Mesothelial cell of epicardium (in vitro differentiated cells): ENCODE measurements at regions not wholly inside any gene's neighbourhood (a gene's known extent, or its start where the extent isn't known, plus 50 kb on each side); places are given as distances from the start of the nearest gene placed in this dataset.

Experiments
- DNase-seq, 2 experiments: peaks; one replicate each; pipeline ENCODE4 v3.0.0; 2021; ENCODE audit warnings: low spot score in 2 of 2; ENCODE audit not compliant: unreplicated experiment in 2 of 2
- H3K27ac Mint-ChIP-seq: 2 replicates; pipeline ENCODE4 v1.8.0; 2021; ENCODE audit warnings: mixed read lengths
- H3K27me3 Mint-ChIP-seq: 2 replicates; pipeline ENCODE4 v1.8.0; 2021; ENCODE audit warnings: low read depth, mixed read lengths
- H3K36me3 Mint-ChIP-seq: 2 replicates; pipeline ENCODE4 v1.8.0; 2021; ENCODE audit warnings: mixed read lengths
- H3K4me1 Mint-ChIP-seq: 2 replicates; pipeline ENCODE4 v1.8.0; 2021; ENCODE audit warnings: mixed read lengths
- H3K4me3 Mint-ChIP-seq: 2 replicates; pipeline ENCODE4 v1.8.0; 2021; ENCODE audit warnings: mild to moderate bottlenecking, moderate library complexity, mixed read lengths
- H3K9me3 Mint-ChIP-seq: 2 replicates; pipeline ENCODE4 v1.8.0; 2021; ENCODE audit warnings: mixed read lengths
- CTCF ChIP-seq: fragments of 200-600 bp; sonication (generic); IDR thresholded peaks from one replicate; pipeline ENCODE4 v1.5.0; 2021; ENCODE audit warnings: antibody characterized with exemption; ENCODE audit not compliant: unreplicated experiment

DNA sequence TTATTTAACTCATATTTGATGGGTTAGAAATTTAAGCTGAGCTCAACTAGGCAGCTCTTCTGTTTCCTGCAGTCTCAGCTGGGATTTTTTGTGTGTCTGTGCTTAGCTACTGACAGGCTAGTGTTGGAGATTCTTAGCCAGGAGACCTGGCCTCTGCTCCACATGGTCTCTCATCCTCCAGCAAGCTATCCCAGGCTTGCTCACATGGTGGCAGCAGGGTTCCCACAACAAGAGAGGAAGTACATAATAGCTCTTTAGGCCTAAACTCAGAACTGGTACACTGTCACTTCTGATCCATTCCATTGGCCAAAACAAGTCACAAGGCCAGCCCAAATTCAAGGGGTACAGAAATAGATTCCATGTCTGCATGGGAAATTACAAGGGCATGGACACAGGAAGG is 406.2 kb downstream of the SUCLA2 start:
- H3K4me3 Mint-ChIP-seq: no peak overlapping the region
- DNase-seq: no peak
- no peaks in the 10 kb centered on the region for H3K27me3 Mint-ChIP-seq
- TF ChIP-seq CTCF: no peak
- H3K4me1 Mint-ChIP-seq: peaks cover 2% of the 10 kb centered on the region
- H3K36me3 Mint-ChIP-seq: no peaks in the 10 kb centered on the region
- peaks cover 28% of the 10 kb centered on the region for H3K9me3 Mint-ChIP-seq
- no peak overlapping the region for H3K27ac Mint-ChIP-seq

DNA sequence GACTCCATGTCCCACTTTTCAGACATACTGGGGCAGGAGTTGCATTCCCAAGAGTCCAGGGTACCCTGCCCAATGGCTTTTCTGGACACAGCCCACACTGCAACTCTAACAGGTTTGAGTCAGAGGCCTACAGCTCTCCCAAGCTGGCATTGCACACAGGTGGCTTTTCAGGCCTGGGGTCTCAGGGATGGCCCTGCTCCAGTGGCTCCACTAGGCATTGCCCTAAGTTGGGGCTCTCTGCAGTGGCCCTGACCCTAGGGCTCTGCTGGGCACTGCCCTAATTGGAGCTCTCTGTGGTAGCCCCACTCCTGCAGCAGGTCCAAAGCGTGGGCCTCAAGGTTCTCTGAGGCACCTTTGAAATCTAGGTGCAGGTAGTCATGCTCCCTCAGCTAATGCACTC is 408.8 kb downstream of the SUCLA2 start:
- no peak for TF ChIP-seq CTCF
- no peaks in the 10 kb centered on the region for H3K36me3 Mint-ChIP-seq
- peaks cover 30% of the 10 kb centered on the region for H3K9me3 Mint-ChIP-seq
- no peak for DNase-seq
- no peaks in the 10 kb centered on the region for H3K4me1 Mint-ChIP-seq
- H3K27me3 Mint-ChIP-seq: no peaks in the 10 kb centered on the region
- H3K27ac Mint-ChIP-seq: no peak overlapping the region
- no peak overlapping the region for H3K4me3 Mint-ChIP-seq

DNA sequence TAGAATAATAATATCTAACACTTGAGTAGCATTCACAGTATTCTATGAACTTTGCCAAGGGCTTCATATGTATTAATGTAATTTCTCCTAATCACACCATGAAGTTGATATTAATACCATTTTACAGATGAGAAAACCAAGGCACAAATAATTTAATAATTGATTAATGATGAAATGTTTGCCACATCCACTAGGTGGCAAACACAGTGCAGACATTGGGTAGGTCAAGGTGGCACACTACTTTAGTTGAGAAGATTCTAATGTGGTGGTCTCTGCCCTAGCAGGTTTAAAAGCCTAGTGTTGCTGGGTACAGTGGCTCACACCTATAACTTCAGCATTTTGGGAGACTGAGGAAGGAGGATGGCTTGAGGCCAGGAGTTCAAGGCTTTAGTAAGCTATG is 412.4 kb downstream of the SUCLA2 start:
- Mint-ChIP-seq H3K9me3 (peaks cover 34% of the 10 kb centered on the region), H3K27me3 (no peaks in the 10 kb centered on the region), H3K36me3 (peaks cover 3% of the 10 kb centered on the region), H3K27ac (no peak overlapping the region), H3K4me3 (no peak overlapping the region), H3K4me1 (no peaks in the 10 kb centered on the region)
- no peak for DNase-seq
- TF ChIP-seq CTCF: peak; percentile 55

DNA sequence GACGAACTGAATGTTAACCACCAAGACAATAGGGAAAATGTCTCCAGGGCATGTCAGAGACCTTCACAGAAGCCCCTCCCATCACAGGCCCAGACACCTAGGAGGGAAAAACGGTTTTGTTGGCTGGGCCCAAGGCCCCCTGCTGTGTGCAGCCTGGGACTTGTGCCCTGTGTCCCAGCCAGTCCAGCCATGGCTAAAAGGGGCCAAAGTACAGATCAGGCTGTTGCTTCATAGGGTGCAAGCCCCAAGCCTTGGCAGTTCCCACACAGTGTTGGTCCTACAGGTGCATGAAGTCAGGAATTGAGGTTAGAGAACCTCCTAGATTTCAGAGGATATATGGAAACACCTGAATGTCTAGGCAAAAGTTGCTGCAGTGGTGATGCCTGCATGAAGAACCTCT is 428.7 kb downstream of the SUCLA2 start:
- Mint-ChIP-seq H3K9me3 (peaks cover 62% of the 10 kb centered on the region), H3K27ac (no peak overlapping the region), H3K4me1 (no peaks in the 10 kb centered on the region), H3K36me3 (no peaks in the 10 kb centered on the region), H3K27me3 (no peaks in the 10 kb centered on the region), H3K4me3 (no peak overlapping the region)
- DNase-seq: no peak
- no peak for TF ChIP-seq CTCF

DNA sequence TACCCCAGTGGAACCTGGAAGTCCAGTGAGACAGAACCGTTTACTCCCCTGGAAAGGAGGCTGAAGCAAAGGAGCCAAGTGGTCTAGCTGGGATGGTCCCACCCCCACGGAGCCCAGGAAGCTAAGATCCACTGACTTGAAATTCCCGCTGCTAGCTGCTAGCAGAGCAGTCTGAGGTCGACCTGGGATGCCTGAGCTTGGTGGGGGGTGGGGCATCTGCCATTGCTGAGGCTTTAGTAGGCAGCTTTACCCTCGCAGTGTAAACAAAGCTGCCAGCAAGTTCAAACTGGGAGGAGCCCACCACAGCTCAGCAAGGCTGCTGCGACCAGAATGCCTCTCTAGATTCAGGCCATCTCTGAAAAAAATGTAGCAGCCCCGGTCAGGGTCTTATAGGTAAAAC is 437.0 kb downstream of the SUCLA2 start:
- Mint-ChIP-seq H3K27me3 (no peaks in the 10 kb centered on the region), H3K9me3 (peaks cover 39% of the 10 kb centered on the region), H3K4me1 (no peaks in the 10 kb centered on the region), H3K36me3 (no peaks in the 10 kb centered on the region), H3K27ac (no peak overlapping the region), H3K4me3 (no peak overlapping the region)
- DNase-seq: no peak
- no peak for TF ChIP-seq CTCF

GRCh38 chr13:47556703-47557102 is 444.4 kb downstream of the SUCLA2 start:
- no peaks in the 10 kb centered on the region for H3K4me1 Mint-ChIP-seq
- H3K36me3 Mint-ChIP-seq: no peaks in the 10 kb centered on the region
- no peaks in the 10 kb centered on the region for H3K9me3 Mint-ChIP-seq

More at GRCh38 chr13:47556703-47557102, 444.4 kb downstream of the SUCLA2 start:
- no peak overlapping the region for H3K4me3 Mint-ChIP-seq
- TF ChIP-seq CTCF: no peak
- no peak for DNase-seq
- H3K27me3 Mint-ChIP-seq: no peaks in the 10 kb centered on the region
- H3K27ac Mint-ChIP-seq: no peak overlapping the region
